ENCODE measurements at regions not wholly inside any gene's neighbourhood (a gene's known extent, or its start where the extent isn't known, plus 50 kb on each side); places are given as distances from the start of the nearest gene placed in this dataset.
A peak's percentile ranks its signal among the peaks of the same experiment; 100 is the strongest.
"Not testable (repeated sequence)": the region's sequence is repeated elsewhere in the genome, so short reads cannot be mapped to it uniquely, and the experiment has no call there.

GRCh38 chr12:116687888-116688287, 50.0 kb downstream of the SPRING1 start:
- DNase-seq (ENCODE audit: low spot score in 2 of 2) (peak in 1 of 2 donors; percentile 31), ATAC-seq (peak; percentile 66 to 73)
- Mint-ChIP-seq H3K27ac (no peak overlapping the region), H3K36me3 (no peaks in the 10 kb centered on the region), H3K9me3 (peaks cover 0 to 5% of the 10 kb centered on the region in 2 donors)

GRCh38 chr12:116684891-116685290, 53.0 kb downstream of the SPRING1 start:
- peaks cover 0 to 5% of the 10 kb centered on the region in 2 donors for H3K9me3 Mint-ChIP-seq
- ATAC-seq, result no peak
- H3K27ac Mint-ChIP-seq, result no peak overlapping the region
- DNase-seq (ENCODE audit: low spot score in 2 of 2), result no peak
- H3K36me3 Mint-ChIP-seq, result no peaks in the 10 kb centered on the region

GRCh38 chr12:116677202-116677661, 60.6 kb downstream of the SPRING1 start:
- ATAC-seq (no peak), DNase-seq (ENCODE audit: low spot score in 2 of 2) (no peak)
- Mint-ChIP-seq H3K36me3 (no peaks in the 10 kb centered on the region), H3K9me3 (no peaks in the 10 kb centered on the region), H3K27ac (no peak overlapping the region)

- no peaks in the 10 kb centered on the region for H3K9me3 Mint-ChIP-seq
- no peak for DNase-seq (ENCODE audit: low spot score in 2 of 2)
- ATAC-seq, result no peak
- no peaks in the 10 kb centered on the region for H3K36me3 Mint-ChIP-seq
- H3K27ac Mint-ChIP-seq, result peak overlapping the region in 1 of 2 donors; percentile 63
These were observed 62.3 kb downstream of the SPRING1 start for GRCh38 chr12:116675339-116676107.

GRCh38 chr12:116674643-116675183, 63.2 kb downstream of the SPRING1 start:
- peak in 1 of 2 donors; percentile 26 for ATAC-seq
- Mint-ChIP-seq H3K36me3 (no peaks in the 10 kb centered on the region), H3K27ac (peak overlapping the region; percentile 9 to 63), H3K9me3 (no peaks in the 10 kb centered on the region)
- no peak for DNase-seq (ENCODE audit: low spot score in 2 of 2)

- H3K27ac Mint-ChIP-seq, result peak overlapping the region in 1 of 2 donors; percentile 63
- H3K36me3 Mint-ChIP-seq, result no peaks in the 10 kb centered on the region
- DNase-seq (ENCODE audit: low spot score in 2 of 2) (no peak), ATAC-seq (peak; percentile 17 to 22)
- no peaks in the 10 kb centered on the region for H3K9me3 Mint-ChIP-seq
These were observed 64.2 kb downstream of the SPRING1 start for GRCh38 chr12:116673681-116674111.

GRCh38 chr12:116672842-116673516, 64.9 kb downstream of the SPRING1 start:
- Mint-ChIP-seq H3K27ac (peak overlapping the region; percentile 60 to 69), H3K36me3 (no peaks in the 10 kb centered on the region), H3K9me3 (no peaks in the 10 kb centered on the region)
- ATAC-seq (peak; percentile 82 to 91), DNase-seq (ENCODE audit: low spot score in 2 of 2) (peak in 1 of 2 donors; percentile 26)

GRCh38 chr12:116672010-116672409, 65.9 kb downstream of the SPRING1 start:
- ATAC-seq (no peak), DNase-seq (ENCODE audit: low spot score in 2 of 2) (no peak)
- no peak overlapping the region for H3K27ac Mint-ChIP-seq
- no peaks in the 10 kb centered on the region for H3K36me3 Mint-ChIP-seq
- H3K9me3 Mint-ChIP-seq, result no peaks in the 10 kb centered on the region

- DNase-seq (ENCODE audit: low spot score in 2 of 2) (no peak), ATAC-seq (no peak)
- Mint-ChIP-seq H3K27ac (no peak overlapping the region), H3K9me3 (no peaks in the 10 kb centered on the region), H3K36me3 (no peaks in the 10 kb centered on the region)
These were observed 67.0 kb downstream of the SPRING1 start for GRCh38 chr12:116670859-116671258.

- no peaks in the 10 kb centered on the region for H3K36me3 Mint-ChIP-seq
- ATAC-seq (no peak), DNase-seq (ENCODE audit: low spot score in 2 of 2) (no peak)
- no peak overlapping the region for H3K27ac Mint-ChIP-seq
- no peaks in the 10 kb centered on the region for H3K9me3 Mint-ChIP-seq
These were observed 70.1 kb downstream of the SPRING1 start for GRCh38 chr12:116667752-116668151.

- not testable (repeated sequence) for ATAC-seq
These were observed 71.0 kb downstream of the SPRING1 start for GRCh38 chr12:116666829-116667228.

GRCh38 chr12:116666305-116666673, 71.6 kb downstream of the SPRING1 start:
- no peak overlapping the region for H3K27ac Mint-ChIP-seq
- ATAC-seq (no peak), DNase-seq (ENCODE audit: low spot score in 2 of 2) (no peak)
- no peaks in the 10 kb centered on the region for H3K9me3 Mint-ChIP-seq
- no peaks in the 10 kb centered on the region for H3K36me3 Mint-ChIP-seq

More at GRCh38 chr12:116666829-116667228, 71.0 kb downstream of the SPRING1 start:
- H3K9me3 Mint-ChIP-seq; DNase-seq (ENCODE audit: low spot score in 2 of 2); H3K27ac Mint-ChIP-seq; H3K36me3 Mint-ChIP-seq: not testable (repeated sequence)

GRCh38 chr12:116665666-116666304, 72.1 kb downstream of the SPRING1 start:
- H3K27ac Mint-ChIP-seq, result no peak overlapping the region
- H3K9me3 Mint-ChIP-seq, result no peaks in the 10 kb centered on the region
- H3K36me3 Mint-ChIP-seq, result no peaks in the 10 kb centered on the region
- ATAC-seq (no peak), DNase-seq (ENCODE audit: low spot score in 2 of 2) (no peak)

- H3K9me3 Mint-ChIP-seq, result no peaks in the 10 kb centered on the region
- H3K36me3 Mint-ChIP-seq, result no peaks in the 10 kb centered on the region
- no peak for ATAC-seq
- no peak for DNase-seq (ENCODE audit: low spot score in 2 of 2)
- no peak overlapping the region for H3K27ac Mint-ChIP-seq
These were observed 73.8 kb downstream of the SPRING1 start for GRCh38 chr12:116664085-116664484.

- Mint-ChIP-seq H3K9me3 (no peaks in the 10 kb centered on the region), H3K27ac (no peak overlapping the region), H3K36me3 (no peaks in the 10 kb centered on the region)
- ATAC-seq, result no peak
- no peak for DNase-seq (ENCODE audit: low spot score in 2 of 2)
These were observed 75.2 kb downstream of the SPRING1 start for GRCh38 chr12:116662612-116663144.

- no peaks in the 10 kb centered on the region for H3K36me3 Mint-ChIP-seq
- H3K9me3 Mint-ChIP-seq, result no peaks in the 10 kb centered on the region
- no peak overlapping the region for H3K27ac Mint-ChIP-seq
- DNase-seq (ENCODE audit: low spot score in 2 of 2) (no peak), ATAC-seq (no peak)
These were observed 76.5 kb downstream of the SPRING1 start for GRCh38 chr12:116661341-116661740.

GRCh38 chr12:116660740-116661139, 77.1 kb downstream of the SPRING1 start:
- H3K27ac Mint-ChIP-seq; H3K36me3 Mint-ChIP-seq; DNase-seq (ENCODE audit: low spot score in 2 of 2); ATAC-seq; H3K9me3 Mint-ChIP-seq: not testable (repeated sequence)
